ENCODE measurements at regions not wholly inside any gene's neighbourhood (a gene's known extent, or its start where the extent isn't known, plus 50 kb on each side); places are given as distances from the start of the nearest gene placed in this dataset.

- H3K4me2 ChIP-seq (ENCODE audit: extremely low read depth, insufficient read depth, low read length): no peak overlapping the region
- no peak overlapping the region for H3K9ac ChIP-seq (ENCODE audit: insufficient read depth, low read length)
- H2AFZ ChIP-seq (ENCODE audit: low read length): no peak overlapping the region
- TF ChIP-seq EZH2 (IDR thresholded peaks at IDR 0.05; ENCODE audit: low read length, missing control alignments): no peak
- no peak for TF ChIP-seq CTCF (conservative IDR thresholded peaks at IDR 0.05 in 1 of 2, IDR thresholded peaks at IDR 0.05 in 1 of 2; ENCODE audit: low read depth in 1 of 2, low read length in 2 of 2)
- H3K4me1 ChIP-seq (ENCODE audit: control insufficient read depth, extremely low read depth, insufficient read depth, low read length): no peaks in the 10 kb centered on the region
- H4K20me1 ChIP-seq (ENCODE audit: control insufficient read depth, extremely low read depth, insufficient read depth, low read length): no peaks in the 10 kb centered on the region
- H3K36me3 ChIP-seq (ENCODE audit: control insufficient read depth, insufficient read depth, low read length): no peaks in the 10 kb centered on the region
- DNase-seq (ENCODE audit: low read depth in 2 of 2): peak; percentile 37 to 47
- no peaks in the 10 kb centered on the region for H3K27me3 ChIP-seq (ENCODE audit: control insufficient read depth, insufficient read depth, low read length)
- H3K79me2 ChIP-seq (ENCODE audit: control insufficient read depth, insufficient read depth, low read length): no peaks in the 10 kb centered on the region
- no peaks in the 10 kb centered on the region for H3K9me3 ChIP-seq (ENCODE audit: control insufficient read depth, insufficient read depth, low read depth, low read length)
- no peak overlapping the region for H3K27ac ChIP-seq (ENCODE audit: insufficient read depth, low read length)
- H3K4me3 ChIP-seq (replicated peaks in 1 of 4; ENCODE audit: control extremely low read depth in 1 of 4, insufficient read depth in 1 of 4, low read depth in 3 of 4, low read length in 4 of 4): no peak overlapping the region
These were observed 667.6 kb upstream of the ACVR2A start for GRCh38 chr2:147177071-147177857.

- H3K27ac ChIP-seq (ENCODE audit: insufficient read depth, low read length): no peak overlapping the region
- DNase-seq (ENCODE audit: low read depth in 2 of 2): no peak
- H3K79me2 ChIP-seq (ENCODE audit: control insufficient read depth, insufficient read depth, low read length): no peaks in the 10 kb centered on the region
- no peak overlapping the region for H3K4me3 ChIP-seq (replicated peaks in 1 of 4; ENCODE audit: control extremely low read depth in 1 of 4, insufficient read depth in 1 of 4, low read depth in 3 of 4, low read length in 4 of 4)
- TF ChIP-seq EZH2 (IDR thresholded peaks at IDR 0.05; ENCODE audit: low read length, missing control alignments): no peak
- TF ChIP-seq CTCF (conservative IDR thresholded peaks at IDR 0.05 in 1 of 2, IDR thresholded peaks at IDR 0.05 in 1 of 2; ENCODE audit: low read depth in 1 of 2, low read length in 2 of 2): no peak
- no peaks in the 10 kb centered on the region for H3K36me3 ChIP-seq (ENCODE audit: control insufficient read depth, insufficient read depth, low read length)
- no peak overlapping the region for H3K4me2 ChIP-seq (ENCODE audit: extremely low read depth, insufficient read depth, low read length)
- H2AFZ ChIP-seq (ENCODE audit: low read length): no peak overlapping the region
- H4K20me1 ChIP-seq (ENCODE audit: control insufficient read depth, extremely low read depth, insufficient read depth, low read length): no peaks in the 10 kb centered on the region
- no peaks in the 10 kb centered on the region for H3K4me1 ChIP-seq (ENCODE audit: control insufficient read depth, extremely low read depth, insufficient read depth, low read length)
- no peaks in the 10 kb centered on the region for H3K27me3 ChIP-seq (ENCODE audit: control insufficient read depth, insufficient read depth, low read length)
- H3K9ac ChIP-seq (ENCODE audit: insufficient read depth, low read length): no peak overlapping the region
- no peaks in the 10 kb centered on the region for H3K9me3 ChIP-seq (ENCODE audit: control insufficient read depth, insufficient read depth, low read depth, low read length)
These were observed 670.0 kb upstream of the ACVR2A start for GRCh38 chr2:147174824-147175254.

- TF ChIP-seq CTCF (conservative IDR thresholded peaks at IDR 0.05 in 1 of 2, IDR thresholded peaks at IDR 0.05 in 1 of 2; ENCODE audit: low read depth in 1 of 2, low read length in 2 of 2): no peak
- no peak for TF ChIP-seq EZH2 (IDR thresholded peaks at IDR 0.05; ENCODE audit: low read length, missing control alignments)
- H2AFZ ChIP-seq (ENCODE audit: low read length): no peak overlapping the region
- H3K36me3 ChIP-seq (ENCODE audit: control insufficient read depth, insufficient read depth, low read length): no peaks in the 10 kb centered on the region
- H3K27me3 ChIP-seq (ENCODE audit: control insufficient read depth, insufficient read depth, low read length): no peaks in the 10 kb centered on the region
- no peak overlapping the region for H3K27ac ChIP-seq (ENCODE audit: insufficient read depth, low read length)
- no peaks in the 10 kb centered on the region for H4K20me1 ChIP-seq (ENCODE audit: control insufficient read depth, extremely low read depth, insufficient read depth, low read length)
- H3K9me3 ChIP-seq (ENCODE audit: control insufficient read depth, insufficient read depth, low read depth, low read length): no peaks in the 10 kb centered on the region
- H3K79me2 ChIP-seq (ENCODE audit: control insufficient read depth, insufficient read depth, low read length): no peaks in the 10 kb centered on the region
- H3K4me2 ChIP-seq (ENCODE audit: extremely low read depth, insufficient read depth, low read length): no peak overlapping the region
- H3K9ac ChIP-seq (ENCODE audit: insufficient read depth, low read length): no peak overlapping the region
- no peak overlapping the region for H3K4me3 ChIP-seq (replicated peaks in 1 of 4; ENCODE audit: control extremely low read depth in 1 of 4, insufficient read depth in 1 of 4, low read depth in 3 of 4, low read length in 4 of 4)
- no peaks in the 10 kb centered on the region for H3K4me1 ChIP-seq (ENCODE audit: control insufficient read depth, extremely low read depth, insufficient read depth, low read length)
- no peak for DNase-seq (ENCODE audit: low read depth in 2 of 2)
These were observed 671.0 kb upstream of the ACVR2A start for GRCh38 chr2:147173798-147174197.

Measured in fibroblast of lung (primary cell).